A673 (cell line): ENCODE measurements at regions not wholly inside any gene's neighbourhood (a gene's known extent, or its start where the extent isn't known, plus 50 kb on each side); places are given as distances from the start of the nearest gene placed in this dataset.

ENCODE experiments used
- CTCF ChIP-seq: fragments of 300-800, 200-600 bp; sonication (generic); conservative IDR thresholded peaks from 2 replicates; pipeline ENCODE4 v1.5.1; 2017; ENCODE audit warnings: low read depth, mild to moderate bottlenecking, antibody characterized with exemption, low read length, moderate library complexity, mixed read lengths
- EZH2 ChIP-seq: fragments of 200-600 bp; sonication (generic); IDR thresholded peaks from 2 replicates; pipeline ENCODE4 v1.6.1; 2017; ENCODE audit warnings: borderline replicate concordance, low read depth, mild to moderate bottlenecking, mixed read lengths, antibody characterized with exemption, low read length; ENCODE audit not compliant: poor library complexity, severe bottlenecking

- TF ChIP-seq CTCF (no peak), EZH2 (no peak)
These were observed 68.0 kb downstream of the RGS12 start for GRCh38 chr4:3360777-3361176.
